Sigmoid colon (tissue), 4 donors: ENCODE measurements at regions not wholly inside any gene's neighbourhood (a gene's known extent, or its start where the extent isn't known, plus 50 kb on each side); places are given as distances from the start of the nearest gene placed in this dataset.

ENCODE experiments used
- CTCF ChIP-seq, 4 experiments: fragments of 450-650 bp in 3 of 4; fragments of 200-600 bp in 1 of 4; IDR thresholded peaks; one replicate each; pipeline ENCODE4 v1.5.1; 2016 to 2019; ENCODE audit warnings: antibody characterized with exemption in 4 of 4, mild to moderate bottlenecking in 3 of 4, moderate library complexity in 2 of 4
- EP300 ChIP-seq, 4 donors: sonication (generic); formaldehyde crosslinking; IDR thresholded peaks; one replicate each; pipeline ENCODE4 v1.6.1; 2017; ENCODE audit warnings: antibody characterized with exemption in 4 of 4
- POLR2A ChIP-seq, 2 donors: fragments of 450-650 bp; IDR thresholded peaks; one replicate each; pipeline ENCODE4 v1.6.1; 2016; ENCODE audit warnings: antibody characterized with exemption in 2 of 2, mild to moderate bottlenecking in 2 of 2, moderate library complexity in 2 of 2

- no peak for TF ChIP-seq POLR2A (IDR thresholded peaks at IDR 0.05)
- TF ChIP-seq CTCF (IDR thresholded peaks at IDR 0.05): no peak
- no peak for TF ChIP-seq EP300 (IDR thresholded peaks at IDR 0.05)
Observed at GRCh38 chr13:38046049-38046376, 176.4 kb upstream of the TRPC4 start.
